ENCODE measurements at regions not wholly inside any gene's neighbourhood (a gene's known extent, or its start where the extent isn't known, plus 50 kb on each side); places are given as distances from the start of the nearest gene placed in this dataset.

DNA sequence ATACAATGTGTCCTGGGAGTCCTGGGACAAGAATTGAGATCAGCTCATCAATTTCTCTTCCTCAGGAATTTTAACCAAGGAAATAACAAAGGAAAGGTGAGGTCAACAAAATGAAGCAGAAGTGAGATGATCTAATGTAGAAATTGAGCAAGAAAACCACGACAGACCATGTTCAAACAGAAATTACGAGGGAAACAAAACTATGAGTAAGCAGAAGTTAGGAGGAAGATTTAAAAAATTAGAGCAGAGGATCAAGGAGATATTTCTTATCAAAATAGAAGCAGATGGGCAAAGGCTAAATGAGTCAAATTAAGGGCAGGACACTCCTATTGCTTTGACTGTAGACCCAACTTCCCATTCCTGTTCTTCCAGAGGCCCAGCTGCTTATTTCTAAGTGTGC, 97.4 kb downstream of the HINT1 start:
- no peaks in the 10 kb centered on the region for H3K4me1 Mint-ChIP-seq (ENCODE audit: low read depth)
- TF ChIP-seq, protein P1, sequence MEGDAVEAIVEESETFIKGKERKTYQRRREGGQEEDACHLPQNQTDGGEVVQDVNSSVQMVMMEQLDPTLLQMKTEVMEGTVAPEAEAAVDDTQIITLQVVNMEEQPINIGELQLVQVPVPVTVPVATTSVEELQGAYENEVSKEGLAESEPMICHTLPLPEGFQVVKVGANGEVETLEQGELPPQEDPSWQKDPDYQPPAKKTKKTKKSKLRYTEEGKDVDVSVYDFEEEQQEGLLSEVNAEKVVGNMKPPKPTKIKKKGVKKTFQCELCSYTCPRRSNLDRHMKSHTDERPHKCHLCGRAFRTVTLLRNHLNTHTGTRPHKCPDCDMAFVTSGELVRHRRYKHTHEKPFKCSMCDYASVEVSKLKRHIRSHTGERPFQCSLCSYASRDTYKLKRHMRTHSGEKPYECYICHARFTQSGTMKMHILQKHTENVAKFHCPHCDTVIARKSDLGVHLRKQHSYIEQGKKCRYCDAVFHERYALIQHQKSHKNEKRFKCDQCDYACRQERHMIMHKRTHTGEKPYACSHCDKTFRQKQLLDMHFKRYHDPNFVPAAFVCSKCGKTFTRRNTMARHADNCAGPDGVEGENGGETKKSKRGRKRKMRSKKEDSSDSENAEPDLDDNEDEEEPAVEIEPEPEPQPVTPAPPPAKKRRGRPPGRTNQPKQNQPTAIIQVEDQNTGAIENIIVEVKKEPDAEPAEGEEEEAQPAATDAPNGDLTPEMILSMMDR (IDR thresholded peaks at IDR 0.05), result no peak
- H3K27ac Mint-ChIP-seq (ENCODE audit: unreplicated experiment), result no peak overlapping the region
- no peak for DNase-seq (ENCODE audit: low spot score)
- no peaks in the 10 kb centered on the region for H3K36me3 Mint-ChIP-seq (ENCODE audit: low read depth)
- H3K9me3 Mint-ChIP-seq (ENCODE audit: low read depth), result peaks cover 14% of the 10 kb centered on the region
- H3K27me3 Mint-ChIP-seq (ENCODE audit: low read depth), result no peaks in the 10 kb centered on the region
- H3K4me3 Mint-ChIP-seq (ENCODE audit: unreplicated experiment), result no peak overlapping the region

DNA sequence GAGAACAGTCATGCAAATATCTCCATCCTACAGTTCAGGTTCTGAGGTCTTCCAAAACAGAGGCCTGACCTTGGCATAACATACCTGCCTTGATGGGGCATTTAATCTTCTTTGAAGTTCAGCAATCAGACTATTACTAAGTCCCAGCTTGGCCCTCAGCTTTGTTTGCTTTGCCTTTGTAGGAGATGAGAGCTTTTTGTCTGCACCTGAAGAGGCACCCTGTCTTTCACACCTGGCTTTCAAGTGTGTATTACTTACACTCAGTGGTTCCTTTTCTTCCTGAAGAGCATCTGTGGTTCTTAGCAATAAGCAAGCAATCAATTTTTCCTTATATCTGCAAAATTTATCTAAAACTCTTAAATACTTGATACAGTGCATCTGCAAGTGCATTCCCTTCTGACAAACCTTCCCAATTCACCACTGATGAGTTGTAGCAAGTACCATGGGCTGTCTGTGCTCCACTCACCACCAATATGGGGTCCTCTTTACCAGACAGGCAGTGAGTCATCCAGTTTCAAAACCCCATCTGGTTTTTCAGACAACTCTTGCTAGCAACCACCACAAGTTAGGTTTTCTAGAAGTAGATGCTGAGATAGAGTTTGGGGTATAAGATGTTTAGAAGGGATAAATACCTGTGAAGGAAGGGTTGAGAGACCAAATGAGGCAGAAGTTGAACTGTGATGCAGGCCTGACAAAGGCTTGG, 100.2 kb downstream of the HINT1 start:
- no peak for DNase-seq (ENCODE audit: low spot score)
- H3K27ac Mint-ChIP-seq (ENCODE audit: unreplicated experiment), result no peak overlapping the region
- H3K36me3 Mint-ChIP-seq (ENCODE audit: low read depth), result no peaks in the 10 kb centered on the region
- peaks cover 14% of the 10 kb centered on the region for H3K9me3 Mint-ChIP-seq (ENCODE audit: low read depth)
- TF ChIP-seq, protein P1 (IDR thresholded peaks at IDR 0.05), result no peak
- no peaks in the 10 kb centered on the region for H3K4me1 Mint-ChIP-seq (ENCODE audit: low read depth)
- no peaks in the 10 kb centered on the region for H3K27me3 Mint-ChIP-seq (ENCODE audit: low read depth)
- no peak overlapping the region for H3K4me3 Mint-ChIP-seq (ENCODE audit: unreplicated experiment)

DNA sequence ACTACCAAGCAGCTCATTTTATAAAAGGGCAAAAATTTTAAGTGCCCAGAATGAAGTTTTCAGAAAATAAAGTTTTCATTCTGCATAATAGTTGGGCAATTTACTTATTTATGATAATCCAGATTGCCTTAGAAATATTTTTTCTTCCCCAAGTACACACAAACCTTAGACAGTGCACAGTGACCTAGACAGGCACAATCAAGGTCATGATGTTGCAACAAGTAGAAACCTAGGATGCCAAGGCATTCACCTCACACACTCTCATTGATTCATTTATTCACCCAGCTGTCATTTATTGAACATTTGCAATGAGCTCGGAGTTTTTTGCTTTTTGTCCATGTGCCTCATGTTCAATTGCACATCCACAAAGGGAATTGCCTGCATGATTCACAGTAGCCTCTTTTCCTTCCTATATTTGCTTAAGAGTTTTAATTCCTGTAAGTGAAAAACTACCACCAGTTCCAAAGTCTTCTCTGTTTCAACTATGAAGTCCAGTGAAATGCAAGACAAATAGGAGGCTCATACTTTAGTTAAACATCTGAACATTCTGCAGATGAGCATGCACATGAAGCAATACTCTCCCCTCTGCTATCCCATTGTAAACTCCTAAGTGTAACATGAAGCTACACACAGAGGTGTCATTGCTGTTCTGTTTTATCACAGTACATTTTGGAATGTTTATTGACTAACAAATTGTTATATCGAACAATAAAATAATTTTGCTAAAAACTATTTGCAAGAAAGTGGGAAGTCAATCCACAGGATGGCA, 122.9 kb downstream of the HINT1 start:
- peaks cover 21% of the 10 kb centered on the region for H3K9me3 Mint-ChIP-seq (ENCODE audit: low read depth)
- no peak for DNase-seq (ENCODE audit: low spot score)
- TF ChIP-seq, protein P1 (IDR thresholded peaks at IDR 0.05), result no peak
- no peak overlapping the region for H3K4me3 Mint-ChIP-seq (ENCODE audit: unreplicated experiment)
- no peak overlapping the region for H3K27ac Mint-ChIP-seq (ENCODE audit: unreplicated experiment)
- no peaks in the 10 kb centered on the region for H3K4me1 Mint-ChIP-seq (ENCODE audit: low read depth)
- H3K27me3 Mint-ChIP-seq (ENCODE audit: low read depth), result peaks cover 2% of the 10 kb centered on the region
- H3K36me3 Mint-ChIP-seq (ENCODE audit: low read depth), result no peaks in the 10 kb centered on the region

DNA sequence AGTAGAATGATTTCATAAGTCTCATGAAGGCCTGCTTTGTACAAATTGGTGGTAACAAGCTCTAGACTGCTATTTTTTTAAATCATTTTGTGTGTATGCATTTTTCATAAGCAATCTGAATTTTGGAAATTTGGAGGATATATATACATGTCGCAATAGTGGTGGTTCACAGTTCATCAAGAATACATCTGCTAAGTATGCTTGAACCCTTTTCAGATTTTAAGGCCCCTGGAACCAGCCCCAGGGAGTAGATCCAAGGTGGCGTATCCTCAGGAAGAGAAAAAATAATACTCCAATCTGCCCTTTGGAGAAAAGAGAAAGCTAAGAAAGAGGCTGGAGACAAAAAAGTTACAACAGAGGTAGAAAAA, 141.6 kb downstream of the HINT1 start:
- peaks cover 6% of the 10 kb centered on the region for H3K9me3 Mint-ChIP-seq (ENCODE audit: low read depth)
- H3K4me3 Mint-ChIP-seq (ENCODE audit: unreplicated experiment), result no peak overlapping the region
- TF ChIP-seq, protein P1 (IDR thresholded peaks at IDR 0.05), result no peak
- H3K4me1 Mint-ChIP-seq (ENCODE audit: low read depth), result no peaks in the 10 kb centered on the region
- no peaks in the 10 kb centered on the region for H3K36me3 Mint-ChIP-seq (ENCODE audit: low read depth)
- DNase-seq (ENCODE audit: low spot score), result no peak
- no peak overlapping the region for H3K27ac Mint-ChIP-seq (ENCODE audit: unreplicated experiment)
- peaks cover 8% of the 10 kb centered on the region for H3K27me3 Mint-ChIP-seq (ENCODE audit: low read depth)

DNA sequence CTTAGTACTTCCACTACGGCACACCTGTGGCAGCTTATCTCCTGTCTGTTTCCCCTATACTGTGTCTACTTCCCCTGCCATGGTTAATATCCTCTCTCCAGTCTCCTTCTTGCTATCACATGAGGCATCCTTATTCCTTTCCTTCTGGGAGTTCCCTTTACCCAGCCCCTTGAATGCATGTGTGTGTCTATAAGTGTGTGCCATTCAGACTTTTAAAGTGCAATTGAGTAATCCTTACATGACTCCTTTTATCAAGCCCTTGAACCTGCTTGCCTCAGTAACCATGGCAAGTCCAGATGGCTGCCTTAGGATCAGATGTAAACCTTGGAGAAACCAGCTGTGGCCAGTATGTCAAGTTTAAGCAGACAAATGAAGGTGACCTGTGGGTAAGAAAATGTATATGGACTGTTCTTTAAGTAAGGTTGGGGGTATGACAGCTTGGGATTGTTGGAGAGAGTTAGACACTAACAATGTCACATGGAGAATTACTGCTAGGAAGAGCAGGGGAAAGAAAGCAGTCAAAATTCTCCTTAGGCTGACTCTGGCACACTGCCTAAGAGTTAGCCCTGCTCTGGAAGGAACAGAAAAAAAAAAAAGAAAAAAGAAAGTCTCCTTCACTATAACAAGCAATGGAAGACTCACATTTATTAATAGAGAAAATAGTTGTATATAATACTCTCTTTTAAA, 142.1 kb downstream of the HINT1 start:
- Mint-ChIP-seq H3K4me3 (ENCODE audit: unreplicated experiment) (no peak overlapping the region), H3K27me3 (ENCODE audit: low read depth) (peaks cover 8% of the 10 kb centered on the region), H3K9me3 (ENCODE audit: low read depth) (peaks cover 8% of the 10 kb centered on the region), H3K36me3 (ENCODE audit: low read depth) (no peaks in the 10 kb centered on the region), H3K27ac (ENCODE audit: unreplicated experiment) (no peak overlapping the region), H3K4me1 (ENCODE audit: low read depth) (no peaks in the 10 kb centered on the region)
- no peak for DNase-seq (ENCODE audit: low spot score)
- TF ChIP-seq, protein P1 (IDR thresholded peaks at IDR 0.05), result no peak

Data from chondrocyte (in vitro differentiated cells).